WTC11 (cell line): ENCODE measurements at regions not wholly inside any gene's neighbourhood (a gene's known extent, or its start where the extent isn't known, plus 50 kb on each side); places are given as distances from the start of the nearest gene placed in this dataset.

Experiments
- ATAC-seq: fragments of 200-7000 bp; cut with Tn5 transposase; 2 replicates; pipeline ENCODE4 v1.10.0; 2021; ENCODE audit warnings: mild to moderate bottlenecking, moderate library complexity
- CTCF ChIA-PET: fragments of 300-600 bp; sonication (Branson Sonifier 250); formaldehyde crosslinking; loops from one replicate; lab custom pipeline; 2021; ENCODE audit warnings: antibody characterized with exemption; lab: Charles Lee
- POLR2A ChIA-PET: fragments of 350-600 bp; sonication (Branson Sonifier 250); formaldehyde crosslinking; loops from one replicate; lab custom pipeline; 2021; ENCODE audit warnings: antibody characterized with exemption; lab: Charles Lee
- DNase-seq: peaks from one replicate; pipeline ENCODE4 v3.0.0; 2021; ENCODE audit warnings: low spot score
- H3K27ac Mint-ChIP-seq: 2 replicates; pipeline ENCODE4 v1.8.0; 2021; ENCODE audit warnings: mixed read lengths
- H3K27me3 Mint-ChIP-seq: 2 replicates; pipeline ENCODE4 v1.8.0; 2021; ENCODE audit warnings: low read depth, mild to moderate bottlenecking, moderate library complexity, mixed read lengths
- H3K36me3 Mint-ChIP-seq: 2 replicates; pipeline ENCODE4 v1.8.0; 2021; ENCODE audit warnings: mixed read lengths
- H3K4me1 Mint-ChIP-seq: 2 replicates; pipeline ENCODE4 v1.8.0; 2022; ENCODE audit warnings: mixed read lengths
- H3K4me3 Mint-ChIP-seq: 2 replicates; pipeline ENCODE4 v1.8.0; 2021; ENCODE audit warnings: mild to moderate bottlenecking, moderate library complexity, mixed read lengths
- H3K9me3 Mint-ChIP-seq: 2 replicates; pipeline ENCODE4 v1.8.0; 2021; ENCODE audit warnings: mixed read lengths
- ATF6 ChIP-seq: sonication (generic); formaldehyde crosslinking; IDR thresholded peaks from 2 replicates; pipeline ENCODE4 v1.8.1; 2023; ENCODE audit warnings: mild to moderate bottlenecking, missing genetic modification reagents
- CREM ChIP-seq: sonication (generic); formaldehyde crosslinking; IDR thresholded peaks from 2 replicates; pipeline ENCODE4 v1.8.1; 2022; ENCODE audit warnings: mild to moderate bottlenecking, missing genetic modification reagents, moderate library complexity
- ETV6 ChIP-seq: sonication (generic); formaldehyde crosslinking; IDR thresholded peaks from 2 replicates; pipeline ENCODE4 v1.8.1; 2022; ENCODE audit warnings: mild to moderate bottlenecking, missing genetic modification reagents
- FOXJ3 ChIP-seq: sonication (generic); formaldehyde crosslinking; IDR thresholded peaks from 2 replicates; pipeline ENCODE4 v1.9.0; 2021; ENCODE audit warnings: missing genetic modification reagents, mild to moderate bottlenecking, borderline replicate concordance
- FOXP1 ChIP-seq: sonication (generic); formaldehyde crosslinking; IDR thresholded peaks from 2 replicates; pipeline ENCODE4 v1.8.0; 2022; ENCODE audit warnings: missing genetic modification reagents, mild to moderate bottlenecking, moderate library complexity, borderline replicate concordance
- GTF2I ChIP-seq: fragments of 250-450 bp; sonication (Bioruptor Pico); conservative IDR thresholded peaks from 2 replicates; pipeline ENCODE4 v1.4.0; 2021; ENCODE audit warnings: mild to moderate bottlenecking
- HMGXB4 ChIP-seq: sonication (generic); formaldehyde crosslinking; IDR thresholded peaks from 2 replicates; pipeline ENCODE4 v1.8.1; 2023; ENCODE audit warnings: mild to moderate bottlenecking, moderate library complexity, missing genetic modification reagents
- JAZF1 ChIP-seq: fragments of 250-450 bp; sonication (Bioruptor Pico); IDR thresholded peaks from 2 replicates; pipeline ENCODE4 v1.9.0; 2021; ENCODE audit warnings: moderate library complexity, mild to moderate bottlenecking, inconsistent platforms
- KAT7 ChIP-seq: sonication (generic); formaldehyde crosslinking; IDR thresholded peaks from 2 replicates; pipeline ENCODE4 v1.8.1; 2023; ENCODE audit warnings: missing genetic modification reagents, mild to moderate bottlenecking, borderline replicate concordance
- MAX ChIP-seq: sonication (generic); formaldehyde crosslinking; IDR thresholded peaks from 2 replicates; pipeline ENCODE4 v1.8.0; 2022; ENCODE audit warnings: mild to moderate bottlenecking, missing genetic modification reagents
- MYBL2 ChIP-seq: sonication (generic); formaldehyde crosslinking; IDR thresholded peaks from 2 replicates; pipeline ENCODE4 v1.8.1; 2023; ENCODE audit warnings: mild to moderate bottlenecking, moderate library complexity, missing genetic modification reagents
- NFE2L1 ChIP-seq: sonication (generic); formaldehyde crosslinking; IDR thresholded peaks from 2 replicates; pipeline ENCODE4 v1.8.1; 2023; ENCODE audit warnings: missing genetic modification reagents
- NR1H2 ChIP-seq: sonication (generic); formaldehyde crosslinking; IDR thresholded peaks from 2 replicates; pipeline ENCODE4 v1.9.0; 2021; ENCODE audit warnings: mild to moderate bottlenecking, moderate library complexity, missing genetic modification reagents
- NR3C1 ChIP-seq: sonication (generic); formaldehyde crosslinking; conservative IDR thresholded peaks from 2 replicates; pipeline ENCODE4 v1.8.1; 2023; ENCODE audit warnings: low read depth, mild to moderate bottlenecking, missing genetic modification reagents
- SMAD3 ChIP-seq: sonication (generic); formaldehyde crosslinking; IDR thresholded peaks from 2 replicates; pipeline ENCODE4 v1.8.0; 2022; ENCODE audit warnings: missing genetic modification reagents, mild to moderate bottlenecking, borderline replicate concordance
- SMAD4 ChIP-seq: sonication (generic); formaldehyde crosslinking; IDR thresholded peaks from 2 replicates; pipeline ENCODE4 v1.8.0; 2022; ENCODE audit warnings: mild to moderate bottlenecking, missing genetic modification reagents
- SP1 ChIP-seq: sonication (generic); formaldehyde crosslinking; conservative IDR thresholded peaks from 2 replicates; pipeline ENCODE4 v1.8.1; 2022; ENCODE audit warnings: missing genetic modification reagents
- STAT6 ChIP-seq: sonication (generic); formaldehyde crosslinking; conservative IDR thresholded peaks from 2 replicates; pipeline ENCODE4 v1.8.1; 2023; ENCODE audit warnings: mild to moderate bottlenecking, low read depth, missing genetic modification reagents, moderate library complexity
- ZBTB21 ChIP-seq: sonication (generic); formaldehyde crosslinking; IDR thresholded peaks from 2 replicates; pipeline ENCODE4 v1.8.1; 2023; ENCODE audit warnings: mild to moderate bottlenecking, missing genetic modification reagents, borderline replicate concordance
- ZNF138 ChIP-seq: sonication (generic); formaldehyde crosslinking; conservative IDR thresholded peaks from 2 replicates; pipeline ENCODE4 v1.8.1; 2022; ENCODE audit warnings: mild to moderate bottlenecking, moderate library complexity, missing genetic modification reagents
- ZNF317 ChIP-seq: sonication (generic); formaldehyde crosslinking; IDR thresholded peaks from 2 replicates; pipeline ENCODE4 v1.8.1; 2023; ENCODE audit warnings: low read depth, mild to moderate bottlenecking, moderate library complexity, missing genetic modification reagents, borderline replicate concordance
- ZNF416 ChIP-seq: fragments of 250-450 bp; sonication (Bioruptor Pico); IDR thresholded peaks from 2 replicates; pipeline ENCODE4 v1.9.0; 2021; ENCODE audit warnings: mild to moderate bottlenecking, inconsistent platforms
- TF ChIP-seq, protein P1 (sequence below): sonication (generic); formaldehyde crosslinking; IDR thresholded peaks from 2 replicates; pipeline ENCODE4 v1.8.0; 2022; ENCODE audit warnings: mild to moderate bottlenecking, missing genetic modification reagents
- TF ChIP-seq, protein P2 (sequence below): sonication (generic); formaldehyde crosslinking; IDR thresholded peaks from 2 replicates; pipeline ENCODE4 v1.8.1; 2022; ENCODE audit warnings: low read depth, mild to moderate bottlenecking, moderate library complexity, missing genetic modification reagents, borderline replicate concordance
- TF ChIP-seq, protein P3 (sequence below): fragments of 250-450 bp; sonication (Bioruptor Pico); IDR thresholded peaks from 2 replicates; pipeline ENCODE4 v1.9.0; 2021; ENCODE audit warnings: mild to moderate bottlenecking

GRCh38 chr1:114315631-114316030, 162.0 kb upstream of the SYT6 start:
- no peak overlapping the region for H3K4me3 Mint-ChIP-seq

GRCh38 chr1:114314576-114314975, 160.9 kb upstream of the SYT6 start:
- H3K4me3 Mint-ChIP-seq = no peak overlapping the region
- no peak for DNase-seq
- no peak for ATAC-seq
- H3K27me3 Mint-ChIP-seq = peaks cover 20% of the 10 kb centered on the region
- ChIA-PET POLR2A (no interaction called here), CTCF (no interaction called here)
- H3K9me3 Mint-ChIP-seq = peaks cover 8% of the 10 kb centered on the region
- no peak overlapping the region for H3K27ac Mint-ChIP-seq
- H3K36me3 Mint-ChIP-seq = no peaks in the 10 kb centered on the region
- no peaks in the 10 kb centered on the region for H3K4me1 Mint-ChIP-seq
- no peak for TF ChIP-seq FOXP1 (CRISPR knock-in tag)
- TF ChIP-seq ETV6 = no peak
- no peak for TF ChIP-seq STAT6 (CRISPR knock-in tag)
- TF ChIP-seq KAT7 (CRISPR knock-in tag) = no peak
- TF ChIP-seq HMGXB4 (CRISPR knock-in tag) = no peak
- TF ChIP-seq ZNF416 (CRISPR knock-in tag) = no peak
- no peak for TF ChIP-seq SMAD4
- no peak for TF ChIP-seq NR1H2 (CRISPR knock-in tag)
- TF ChIP-seq, protein P1, sequence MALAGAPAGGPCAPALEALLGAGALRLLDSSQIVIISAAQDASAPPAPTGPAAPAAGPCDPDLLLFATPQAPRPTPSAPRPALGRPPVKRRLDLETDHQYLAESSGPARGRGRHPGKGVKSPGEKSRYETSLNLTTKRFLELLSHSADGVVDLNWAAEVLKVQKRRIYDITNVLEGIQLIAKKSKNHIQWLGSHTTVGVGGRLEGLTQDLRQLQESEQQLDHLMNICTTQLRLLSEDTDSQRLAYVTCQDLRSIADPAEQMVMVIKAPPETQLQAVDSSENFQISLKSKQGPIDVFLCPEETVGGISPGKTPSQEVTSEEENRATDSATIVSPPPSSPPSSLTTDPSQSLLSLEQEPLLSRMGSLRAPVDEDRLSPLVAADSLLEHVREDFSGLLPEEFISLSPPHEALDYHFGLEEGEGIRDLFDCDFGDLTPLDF (CRISPR knock-in tag) = no peak

More at GRCh38 chr1:114315631-114316030, 162.0 kb upstream of the SYT6 start:
- Mint-ChIP-seq H3K9me3 (peaks cover 8% of the 10 kb centered on the region), H3K36me3 (no peaks in the 10 kb centered on the region), H3K27ac (no peak overlapping the region), H3K27me3 (peaks cover 30% of the 10 kb centered on the region), H3K4me1 (no peaks in the 10 kb centered on the region)
- no peak for ATAC-seq
- ChIA-PET CTCF (interaction anchor here (1.0 to 1.2 kb wide), 2 partner anchors 32 to 33 kb away, joined by 3 to 4 read pairs; no protein-coding TSS in a partner anchor), POLR2A (no interaction called here)
- TF ChIP-seq CREM = no peak
- no peak for TF ChIP-seq SP1 (CRISPR knock-in tag)
- TF ChIP-seq ZBTB21 = no peak
- TF ChIP-seq MYBL2 (CRISPR knock-in tag) = no peak
- no peak for TF ChIP-seq ZNF138 (CRISPR knock-in tag)
- no peak for DNase-seq

- Mint-ChIP-seq H3K4me3 (no peak overlapping the region), H3K27me3 (peaks cover 16% of the 10 kb centered on the region), H3K36me3 (no peaks in the 10 kb centered on the region), H3K27ac (no peak overlapping the region), H3K9me3 (peaks cover 8% of the 10 kb centered on the region), H3K4me1 (no peaks in the 10 kb centered on the region)
- ATAC-seq (no peak), DNase-seq (no peak)
- CTCF ChIA-PET = no interaction called here
- POLR2A ChIA-PET = no interaction called here
- TF ChIP-seq ATF6 (CRISPR knock-in tag) = no peak
- no peak for TF ChIP-seq CREM
- no peak for TF ChIP-seq MAX (CRISPR knock-in tag)
- no peak for TF ChIP-seq JAZF1 (CRISPR knock-in tag)
- TF ChIP-seq ZNF416 (CRISPR knock-in tag) = no peak
- TF ChIP-seq NR3C1 (CRISPR knock-in tag) = no peak
- TF ChIP-seq NFE2L1 (CRISPR knock-in tag) = no peak
- TF ChIP-seq GTF2I = no peak
- TF ChIP-seq, protein P2, sequence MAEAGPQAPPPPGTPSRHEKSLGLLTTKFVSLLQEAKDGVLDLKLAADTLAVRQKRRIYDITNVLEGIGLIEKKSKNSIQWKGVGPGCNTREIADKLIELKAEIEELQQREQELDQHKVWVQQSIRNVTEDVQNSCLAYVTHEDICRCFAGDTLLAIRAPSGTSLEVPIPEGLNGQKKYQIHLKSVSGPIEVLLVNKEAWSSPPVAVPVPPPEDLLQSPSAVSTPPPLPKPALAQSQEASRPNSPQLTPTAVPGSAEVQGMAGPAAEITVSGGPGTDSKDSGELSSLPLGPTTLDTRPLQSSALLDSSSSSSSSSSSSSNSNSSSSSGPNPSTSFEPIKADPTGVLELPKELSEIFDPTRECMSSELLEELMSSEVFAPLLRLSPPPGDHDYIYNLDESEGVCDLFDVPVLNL (CRISPR knock-in tag) = no peak
- TF ChIP-seq ZNF317 = no peak
- no peak for TF ChIP-seq SMAD3 (CRISPR knock-in tag)
- no peak for TF ChIP-seq FOXJ3 (CRISPR knock-in tag)
- TF ChIP-seq, protein P3, sequence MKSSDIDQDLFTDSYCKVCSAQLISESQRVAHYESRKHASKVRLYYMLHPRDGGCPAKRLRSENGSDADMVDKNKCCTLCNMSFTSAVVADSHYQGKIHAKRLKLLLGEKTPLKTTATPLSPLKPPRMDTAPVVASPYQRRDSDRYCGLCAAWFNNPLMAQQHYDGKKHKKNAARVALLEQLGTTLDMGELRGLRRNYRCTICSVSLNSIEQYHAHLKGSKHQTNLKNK = no peak
These were observed 160.4 kb upstream of the SYT6 start for GRCh38 chr1:114314098-114314497.
